Heart left ventricle (tissue), 13 donors: ENCODE measurements at regions not wholly inside any gene's neighbourhood (a gene's known extent, or its start where the extent isn't known, plus 50 kb on each side); places are given as distances from the start of the nearest gene placed in this dataset.

ENCODE experiments used
- CTCF ChIP-seq, 12 donors: fragments of 200-600 bp; sonication (generic) in 4 of 12; IDR thresholded peaks; one replicate each; pipeline versions ENCODE4 v1.5.0 to v1.8.0; 2018 to 2022; ENCODE audit warnings: antibody characterized with exemption in 12 of 12, mild to moderate bottlenecking in 5 of 12
- POLR2A ChIP-seq, 2 donors: fragments of 450-650 bp; IDR thresholded peaks; one replicate each; pipeline ENCODE4 v1.6.1; 2017; ENCODE audit warnings: antibody characterized with exemption in 2 of 2, mild to moderate bottlenecking in 2 of 2, moderate library complexity in 2 of 2
- donor health status: ischemic (EF 13 %, LVEDD 7.1; RV severe dilation, severe dysfunction).
- donor health status: DM: no; HTN: yes; CAD: no.
- donor health status: DM: no; HTN: no; CAD: no.
- donor health status: ischemic (EF 25% LVEDD 6.9; RV normal size, moderate dysfunction).
- donor health status: ischemic (EF 25% LVEDD 5.7; RV mildly dilated, moderate dysfunction).
- donor health status: ischemic (EF 35%, LVEDD 5.7; RV mildly dilated, moderate dysfunction).
- donor health status: nonischemic (EF 11% LVEDD 7.7; RV severe dilation, severe dysfunction).
- donor health status: DM: yes; HTN: yes; CAD: no.
- donor health status: PGD.
- donor health status: ischemic (EF 29% LVEDD 5.4; RV normal size, mild dysfunction).
- donor health status: nonischemic (EF 23%, LVEDD 6.1; RV moderate dilation, normal function).

DNA sequence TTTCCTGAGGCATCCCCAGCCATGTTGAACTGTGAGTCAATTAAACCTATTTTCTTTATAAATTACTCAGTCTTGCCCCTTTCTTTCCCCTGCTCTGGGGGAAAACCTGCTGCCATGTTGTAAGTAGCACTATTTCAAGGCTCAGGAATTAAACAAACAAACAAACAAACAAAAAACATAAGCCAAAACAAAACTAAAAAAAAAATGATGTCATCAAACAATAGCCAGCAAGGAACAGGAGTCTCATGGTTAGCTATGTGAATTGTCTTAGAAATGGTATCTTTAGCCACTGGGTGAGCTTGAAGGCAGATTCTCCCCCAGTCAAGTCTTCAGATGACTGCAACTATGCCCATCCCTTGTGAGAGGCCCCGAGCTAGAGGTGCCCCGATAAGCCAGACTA, 823.4 kb upstream of the ZEB2 start:
- TF ChIP-seq POLR2A (IDR thresholded peaks at IDR 0.05) (no peak), CTCF (IDR thresholded peaks at IDR 0.05) (no peak)
